ENCODE measurements at regions not wholly inside any gene's neighbourhood (a gene's known extent, or its start where the extent isn't known, plus 50 kb on each side); places are given as distances from the start of the nearest gene placed in this dataset.

DNA sequence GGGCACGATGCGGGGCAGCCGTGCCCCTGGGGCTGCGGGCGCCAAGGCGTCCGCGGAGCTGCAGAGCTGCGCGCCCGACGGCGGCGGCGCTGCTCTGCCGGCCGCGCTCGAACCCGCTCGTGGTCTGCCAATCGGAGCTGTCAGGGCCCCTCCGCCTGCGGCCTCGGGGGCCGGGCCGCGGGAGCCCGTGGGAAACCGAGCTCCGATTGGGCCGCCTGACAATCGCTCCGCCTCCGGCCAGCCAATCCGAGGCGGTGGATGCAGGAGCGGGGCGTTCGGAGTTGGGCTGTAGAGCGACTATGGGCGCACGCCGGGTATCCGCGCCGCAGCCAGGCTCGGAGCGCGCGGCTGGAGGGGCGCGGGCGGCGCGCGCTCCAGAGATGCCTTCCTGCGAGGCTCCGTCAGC lies 100.5 kb upstream of the SOD1 start:
- DNase-seq (ENCODE audit: low spot score in 2 of 2, unreplicated experiment in 2 of 2) = peak; percentile 95 to 97
- no peak overlapping the region for H3K27ac Mint-ChIP-seq
- peak overlapping the region; percentile 89 for H3K4me3 Mint-ChIP-seq
- peaks cover 4% of the 10 kb centered on the region for H3K36me3 Mint-ChIP-seq
- peaks cover 50% of the 10 kb centered on the region for H3K4me1 Mint-ChIP-seq
- no peaks in the 10 kb centered on the region for H3K27me3 Mint-ChIP-seq (ENCODE audit: low read depth)
- TF ChIP-seq, protein P1, sequence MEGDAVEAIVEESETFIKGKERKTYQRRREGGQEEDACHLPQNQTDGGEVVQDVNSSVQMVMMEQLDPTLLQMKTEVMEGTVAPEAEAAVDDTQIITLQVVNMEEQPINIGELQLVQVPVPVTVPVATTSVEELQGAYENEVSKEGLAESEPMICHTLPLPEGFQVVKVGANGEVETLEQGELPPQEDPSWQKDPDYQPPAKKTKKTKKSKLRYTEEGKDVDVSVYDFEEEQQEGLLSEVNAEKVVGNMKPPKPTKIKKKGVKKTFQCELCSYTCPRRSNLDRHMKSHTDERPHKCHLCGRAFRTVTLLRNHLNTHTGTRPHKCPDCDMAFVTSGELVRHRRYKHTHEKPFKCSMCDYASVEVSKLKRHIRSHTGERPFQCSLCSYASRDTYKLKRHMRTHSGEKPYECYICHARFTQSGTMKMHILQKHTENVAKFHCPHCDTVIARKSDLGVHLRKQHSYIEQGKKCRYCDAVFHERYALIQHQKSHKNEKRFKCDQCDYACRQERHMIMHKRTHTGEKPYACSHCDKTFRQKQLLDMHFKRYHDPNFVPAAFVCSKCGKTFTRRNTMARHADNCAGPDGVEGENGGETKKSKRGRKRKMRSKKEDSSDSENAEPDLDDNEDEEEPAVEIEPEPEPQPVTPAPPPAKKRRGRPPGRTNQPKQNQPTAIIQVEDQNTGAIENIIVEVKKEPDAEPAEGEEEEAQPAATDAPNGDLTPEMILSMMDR (IDR thresholded peaks at IDR 0.05; ENCODE audit: unreplicated experiment) = no peak
- no peaks in the 10 kb centered on the region for H3K9me3 Mint-ChIP-seq

DNA sequence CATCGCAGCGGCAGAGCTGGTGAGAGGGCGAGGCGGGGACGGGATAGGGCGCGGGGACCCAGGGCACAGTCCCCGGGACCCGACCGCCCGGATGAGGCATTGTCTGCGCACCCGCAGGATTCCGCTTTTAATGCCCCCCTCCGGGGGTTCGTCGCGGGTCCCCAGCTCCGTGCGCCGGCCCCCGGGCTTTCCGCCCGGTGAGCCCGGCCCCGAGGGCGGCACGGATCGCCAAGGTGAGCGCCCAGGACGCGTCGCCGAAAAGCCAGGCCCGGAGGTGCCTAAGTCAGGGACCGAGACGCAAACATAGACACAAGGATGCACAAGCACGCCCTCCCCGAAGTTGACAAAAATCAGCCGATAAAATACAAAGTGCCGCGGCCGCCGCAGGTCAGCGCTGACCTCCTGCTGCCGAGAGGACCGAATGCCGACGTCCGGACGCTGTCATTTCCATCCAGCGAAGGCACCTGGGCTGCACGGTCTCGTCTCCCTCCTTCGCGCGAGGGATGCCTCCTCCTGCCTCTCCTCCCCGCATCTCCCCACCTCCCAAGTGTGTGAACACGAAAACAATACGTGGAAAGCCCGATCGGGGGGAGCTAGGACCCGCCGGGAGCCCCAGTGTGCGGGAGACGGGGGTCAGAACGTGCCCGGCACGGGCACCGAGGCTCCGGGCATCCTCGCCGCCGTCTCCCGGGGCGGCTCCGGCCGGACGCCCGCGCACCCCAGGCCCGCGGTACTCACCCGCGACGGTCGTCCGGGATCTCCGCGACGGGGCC lies 101.1 kb upstream of the SOD1 start:
- DNase-seq (ENCODE audit: low spot score in 2 of 2, unreplicated experiment in 2 of 2) = peak; percentile 36 to 66
- Mint-ChIP-seq H3K36me3 (peaks cover 3% of the 10 kb centered on the region), H3K27ac (peak overlapping the region; percentile 83), H3K27me3 (ENCODE audit: low read depth) (no peaks in the 10 kb centered on the region), H3K4me1 (peaks cover 56% of the 10 kb centered on the region), H3K4me3 (peak overlapping the region; percentile 84), H3K9me3 (no peaks in the 10 kb centered on the region)
- TF ChIP-seq, protein P1 (IDR thresholded peaks at IDR 0.05; ENCODE audit: unreplicated experiment) = no peak

DNA sequence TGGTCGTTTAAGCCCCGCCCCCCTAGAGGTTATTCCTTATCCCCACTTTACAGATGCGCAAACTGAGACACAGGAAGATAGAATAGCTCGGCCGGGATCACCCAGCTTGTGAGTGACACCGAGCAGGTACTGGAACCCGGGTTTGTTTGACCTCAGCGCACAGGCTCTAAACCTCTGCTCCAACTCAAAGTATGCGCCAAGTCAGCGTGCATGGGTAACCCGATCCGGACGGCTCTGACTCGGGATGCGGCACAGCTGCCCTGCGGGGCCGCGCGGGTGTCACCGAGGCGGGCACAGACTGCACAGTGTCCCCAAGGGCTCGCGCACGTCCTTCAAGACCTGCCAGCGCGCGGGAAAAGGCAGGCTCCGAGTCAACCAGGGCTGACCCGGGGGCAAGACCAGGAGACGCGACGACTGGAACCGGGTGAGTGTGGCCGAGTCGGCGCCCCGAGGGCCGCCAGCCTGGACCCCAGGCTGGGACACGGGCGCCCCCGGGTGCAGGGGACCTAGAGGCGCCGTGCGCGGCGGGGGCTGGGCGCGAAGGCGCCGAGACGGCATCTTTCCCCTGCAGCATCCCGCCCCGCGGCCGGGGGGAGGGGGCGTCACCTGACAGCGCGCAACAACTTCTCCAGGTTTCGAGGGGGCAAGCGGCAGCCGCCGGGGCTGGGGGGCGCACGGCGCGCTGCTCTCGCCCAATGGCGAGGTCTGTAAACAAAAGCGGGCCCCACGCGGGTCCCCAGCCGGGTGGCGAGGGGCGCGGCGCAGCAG lies 101.9 kb upstream of the SOD1 start:
- Mint-ChIP-seq H3K9me3 (no peaks in the 10 kb centered on the region), H3K4me3 (peak overlapping the region; percentile 84), H3K27me3 (ENCODE audit: low read depth) (no peaks in the 10 kb centered on the region), H3K27ac (peak overlapping the region; percentile 89), H3K36me3 (no peaks in the 10 kb centered on the region), H3K4me1 (peaks cover 64% of the 10 kb centered on the region)
- peak in 1 of 2 experiments; percentile 63 for DNase-seq (ENCODE audit: low spot score in 2 of 2, unreplicated experiment in 2 of 2)
- TF ChIP-seq, protein P1 (IDR thresholded peaks at IDR 0.05; ENCODE audit: unreplicated experiment) = no peak

DNA sequence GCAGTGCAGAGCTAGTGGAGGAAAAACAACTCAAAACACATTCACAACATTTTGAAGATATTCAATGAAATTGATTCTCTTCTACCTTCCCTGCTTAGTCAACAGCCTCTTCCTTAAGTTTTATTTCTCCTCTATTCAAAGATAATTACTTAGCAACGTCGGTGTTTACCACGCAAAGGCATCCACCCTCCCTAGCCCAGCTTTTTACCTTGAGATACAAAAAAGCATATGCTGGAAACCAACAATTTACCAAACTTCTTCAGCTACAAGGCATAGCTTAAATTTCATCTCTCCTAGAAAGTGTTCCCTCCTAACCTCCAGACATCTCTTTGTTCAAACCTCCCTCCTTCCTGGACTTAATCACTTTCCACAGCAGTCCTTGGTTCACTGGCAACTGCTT lies 102.8 kb upstream of the SOD1 start:
- TF ChIP-seq, protein P1 (IDR thresholded peaks at IDR 0.05; ENCODE audit: unreplicated experiment) = no peak
- no peak for DNase-seq (ENCODE audit: low spot score in 2 of 2, unreplicated experiment in 2 of 2)
- Mint-ChIP-seq H3K4me1 (peaks cover 64% of the 10 kb centered on the region), H3K27me3 (ENCODE audit: low read depth) (no peaks in the 10 kb centered on the region), H3K4me3 (peak overlapping the region; percentile 84), H3K36me3 (no peaks in the 10 kb centered on the region), H3K9me3 (no peaks in the 10 kb centered on the region), H3K27ac (peak overlapping the region; percentile 89)

DNA sequence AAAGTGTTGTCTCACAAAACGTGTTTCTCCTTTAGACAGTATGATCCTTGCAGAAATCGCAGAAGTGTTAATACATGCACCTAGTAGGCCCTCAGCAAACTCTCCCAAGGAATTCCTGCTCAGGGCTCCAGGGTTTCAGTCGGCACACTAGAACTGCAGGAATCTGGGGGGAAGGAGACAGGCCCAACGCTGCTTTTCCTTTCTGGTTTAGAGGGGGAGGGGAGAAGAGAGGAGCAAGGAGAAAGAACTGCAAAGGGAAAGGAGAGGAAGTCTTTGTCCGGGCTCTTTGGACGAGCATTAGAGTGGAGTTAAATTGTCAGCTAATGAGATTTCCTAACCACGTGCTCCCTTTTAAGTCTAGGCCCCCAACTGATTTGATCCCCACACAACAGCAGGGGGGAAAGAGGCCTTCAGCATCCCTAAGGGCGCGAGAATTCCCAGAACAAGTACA lies 103.7 kb upstream of the SOD1 start:
- H3K4me1 Mint-ChIP-seq = peaks cover 63% of the 10 kb centered on the region
- no peak for DNase-seq (ENCODE audit: low spot score in 2 of 2, unreplicated experiment in 2 of 2)
- no peaks in the 10 kb centered on the region for H3K9me3 Mint-ChIP-seq
- TF ChIP-seq, protein P1 (IDR thresholded peaks at IDR 0.05; ENCODE audit: unreplicated experiment) = no peak
- H3K27me3 Mint-ChIP-seq (ENCODE audit: low read depth) = no peaks in the 10 kb centered on the region
- H3K36me3 Mint-ChIP-seq = no peaks in the 10 kb centered on the region
- H3K27ac Mint-ChIP-seq = peak overlapping the region; percentile 89
- peak overlapping the region; percentile 24 for H3K4me3 Mint-ChIP-seq
